H9 (cell line): ENCODE measurements at regions not wholly inside any gene's neighbourhood (a gene's known extent, or its start where the extent isn't known, plus 50 kb on each side); places are given as distances from the start of the nearest gene placed in this dataset.

Source experiments
- DNase-seq: peaks from one replicate; pipeline ENCODE4 v3.0.0-alpha.2; 2017
- H2AFZ ChIP-seq: one replicate; pipeline ENCODE4 v1.6.1; 2013; ENCODE audit warnings: mild to moderate bottlenecking, low read length, control low read depth, moderate library complexity
- H2AK5ac ChIP-seq: 2 replicates; pipeline ENCODE4 v1.6.1; 2013; ENCODE audit warnings: low read length, control low read depth, mixed read lengths; ENCODE audit not compliant: insufficient read length
- H2BK120ac ChIP-seq: one replicate; pipeline ENCODE4 v1.6.1; 2013; ENCODE audit warnings: low read depth, mild to moderate bottlenecking, low read length, control low read depth, inconsistent platforms; ENCODE audit not compliant: poor library complexity, severe bottlenecking
- H2BK12ac ChIP-seq: 2 replicates; pipeline ENCODE4 v1.6.1; 2013; ENCODE audit warnings: low read length, control low read depth, mixed read lengths, low read depth; ENCODE audit not compliant: insufficient read length
- H2BK15ac ChIP-seq: 2 replicates; pipeline ENCODE4 v1.6.1; 2013; ENCODE audit warnings: low read depth, low read length, control low read depth
- H2BK20ac ChIP-seq: one replicate; pipeline ENCODE4 v1.6.1; 2013; ENCODE audit warnings: low read depth, mild to moderate bottlenecking, low read length, control low read depth, inconsistent platforms; ENCODE audit not compliant: poor library complexity, severe bottlenecking
- H2BK5ac ChIP-seq: 2 replicates; pipeline ENCODE4 v1.6.1; 2013; ENCODE audit warnings: low read length, control low read depth, mixed read lengths; ENCODE audit not compliant: insufficient read length
- H3K14ac ChIP-seq: 2 replicates; pipeline ENCODE4 v1.6.1; 2013; ENCODE audit warnings: low read length, control low read depth; ENCODE audit not compliant: insufficient read depth
- H3K18ac ChIP-seq: 2 replicates; pipeline ENCODE4 v1.6.1; 2013; ENCODE audit warnings: low read depth, mild to moderate bottlenecking, mixed read lengths, low read length, control low read depth; ENCODE audit not compliant: insufficient read length
- H3K23ac ChIP-seq: 2 replicates; pipeline ENCODE4 v1.6.1; 2013; ENCODE audit warnings: low read length, control low read depth, mixed read lengths, low read depth; ENCODE audit not compliant: insufficient read length
- H3K23me2 ChIP-seq: 2 replicates; pipeline ENCODE4 v1.6.1; 2013; ENCODE audit warnings: low read depth, mild to moderate bottlenecking, mixed read lengths, low read length, control low read depth; ENCODE audit not compliant: insufficient read length, poor library complexity, severe bottlenecking
- H3K27ac ChIP-seq: 2 replicates; pipeline ENCODE4 v1.5.1; 2013; ENCODE audit warnings: low read length, control low read depth, mixed read lengths, low read depth; ENCODE audit not compliant: insufficient read length
- H3K27me3 ChIP-seq: 2 replicates; pipeline ENCODE4 v1.6.1; 2013; ENCODE audit warnings: low read length, control low read depth, inconsistent platforms; ENCODE audit not compliant: insufficient read depth
- H3K4ac ChIP-seq: 2 replicates; pipeline ENCODE4 v1.6.1; 2013; ENCODE audit warnings: low read depth, mild to moderate bottlenecking, control low read depth, inconsistent platforms, low read length, moderate library complexity
- H3K4me1 ChIP-seq: 2 replicates; pipeline ENCODE4 v1.6.1; 2013; ENCODE audit warnings: low read length, control low read depth, inconsistent platforms; ENCODE audit not compliant: insufficient read depth
- H3K4me2 ChIP-seq: 2 replicates; pipeline ENCODE4 v1.6.1; 2013; ENCODE audit warnings: low read length, control low read depth, mixed read lengths; ENCODE audit not compliant: insufficient read length, insufficient read depth
- H3K56ac ChIP-seq: 2 replicates; pipeline ENCODE4 v1.6.1; 2013; ENCODE audit warnings: low read depth, mild to moderate bottlenecking, mixed read lengths, low read length, control low read depth; ENCODE audit not compliant: insufficient read length
- H3K79me1 ChIP-seq: 2 replicates; pipeline ENCODE4 v1.6.1; 2013; ENCODE audit warnings: low read depth, mild to moderate bottlenecking, moderate library complexity, low read length, control low read depth, inconsistent platforms; ENCODE audit not compliant: insufficient read depth, poor library complexity, severe bottlenecking
- H3K79me2 ChIP-seq: 2 replicates; pipeline ENCODE4 v1.6.1; 2013; ENCODE audit warnings: low read length, control low read depth, inconsistent platforms; ENCODE audit not compliant: insufficient read depth
- H3K9ac ChIP-seq: 2 replicates; pipeline ENCODE4 v1.6.1; 2013; ENCODE audit warnings: low read length, control low read depth, mixed read lengths; ENCODE audit not compliant: insufficient read length; ENCODE audit errors: extremely low read depth
- H3K9me3 ChIP-seq: one replicate; pipeline ENCODE4 v1.6.1; 2013; ENCODE audit warnings: low read depth, low read length, inconsistent platforms; ENCODE audit not compliant: control insufficient read depth
- H3T11ph ChIP-seq: one replicate; pipeline ENCODE4 v1.6.1; 2013; ENCODE audit warnings: mild to moderate bottlenecking, low read length, control low read depth, inconsistent platforms
- H4K20me1 ChIP-seq: one replicate; pipeline ENCODE4 v1.6.1; 2013; ENCODE audit not compliant: control insufficient read depth, insufficient read length, insufficient read depth
- H4K5ac ChIP-seq: 2 replicates; pipeline ENCODE4 v1.6.1; 2013; ENCODE audit warnings: low read depth, mild to moderate bottlenecking, mixed read lengths, low read length, control low read depth; ENCODE audit not compliant: insufficient read length
- H4K8ac ChIP-seq: replicated peaks from 2 replicates; pipeline ENCODE4 v1.6.1; 2013; ENCODE audit warnings: low read length, control low read depth, mixed read lengths, low read depth; ENCODE audit not compliant: insufficient read length
- H4K91ac ChIP-seq: 2 replicates; pipeline ENCODE4 v1.6.1; 2013; ENCODE audit warnings: low read depth, mild to moderate bottlenecking, moderate library complexity, mixed read lengths, low read length, control low read depth; ENCODE audit not compliant: insufficient read length
- H3K27ac Mint-ChIP-seq, 3 experiments: 2 replicates in 2 of 3; 3 replicates in 1 of 3; pipeline ENCODE4 v1.8.0; 2020 to 2021; ENCODE audit warnings: mixed read lengths in 3 of 3, mild to moderate bottlenecking in 1 of 3, moderate library complexity in 1 of 3
- H3K27me3 Mint-ChIP-seq: 2 replicates; pipeline ENCODE4 v1.8.0; 2021; ENCODE audit warnings: low read depth, mild to moderate bottlenecking, moderate library complexity, mixed read lengths
- H3K36me3 Mint-ChIP-seq, 3 experiments: 2 replicates in 2 of 3; 3 replicates in 1 of 3; pipeline ENCODE4 v1.8.0; 2020 to 2021; ENCODE audit warnings: low read depth in 3 of 3, mixed read lengths in 3 of 3; ENCODE audit not compliant: insufficient read depth in 1 of 3
- H3K4me1 Mint-ChIP-seq, 2 experiments: 2 replicates each; pipeline ENCODE4 v1.8.0; 2020; ENCODE audit warnings: mixed read lengths in 2 of 2
- H3K4me3 Mint-ChIP-seq, 2 experiments: 2 replicates in 1 of 2; 3 replicates in 1 of 2; pipeline ENCODE4 v1.8.0; 2020 to 2021; ENCODE audit warnings: mild to moderate bottlenecking in 2 of 2, mixed read lengths in 2 of 2, moderate library complexity in 1 of 2
- H3K9me3 Mint-ChIP-seq, 2 experiments: 2 replicates in 1 of 2; 3 replicates in 1 of 2; pipeline ENCODE4 v1.8.0; 2020; ENCODE audit warnings: mild to moderate bottlenecking in 2 of 2, mixed read lengths in 2 of 2, moderate library complexity in 1 of 2
- TF ChIP-seq, protein P1 (sequence below): fragments of 200-600 bp; sonication (generic); conservative IDR thresholded peaks from 3 replicates; pipeline ENCODE4 v1.8.0; 2021; ENCODE audit warnings: antibody characterized with exemption, mild to moderate bottlenecking

DNA sequence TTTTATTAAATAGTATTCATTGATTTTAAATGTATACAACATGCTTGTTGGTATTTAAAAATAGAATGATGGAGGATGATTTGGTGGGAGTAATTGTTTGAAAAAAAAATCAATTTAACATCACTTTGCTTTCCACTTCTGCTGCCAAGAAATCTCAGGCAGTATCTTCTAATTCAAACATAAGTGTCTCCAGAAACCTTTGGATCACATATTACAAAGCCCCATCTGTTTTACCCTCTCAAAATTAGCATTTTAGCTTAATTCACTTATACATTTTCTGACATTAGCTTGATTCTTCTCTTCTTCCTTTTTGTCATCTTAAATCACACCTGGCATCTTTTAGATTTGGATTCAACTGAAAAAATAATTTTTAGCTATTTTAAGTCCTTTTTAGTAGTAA lies 72.9 kb upstream of the KMT2C start:
- H2AFZ ChIP-seq, result no peak overlapping the region
- H2BK15ac ChIP-seq, result no peak overlapping the region
- no peak overlapping the region for H2BK12ac ChIP-seq
- H4K20me1 ChIP-seq, result no peaks in the 10 kb centered on the region
- H3K27ac ChIP-seq, result no peak overlapping the region
- H3K27me3 ChIP-seq, result no peaks in the 10 kb centered on the region
- H3K27ac Mint-ChIP-seq, result no peak overlapping the region
- H3K4me1 ChIP-seq, result no peaks in the 10 kb centered on the region; the same call in 1 of the 2 replicates
- H3K4ac ChIP-seq, result no peak overlapping the region
- no peak overlapping the region for H2BK120ac ChIP-seq
- no peak overlapping the region for H4K5ac ChIP-seq
- H3K36me3 Mint-ChIP-seq, result no peaks in the 10 kb centered on the region; a peak in 1 of 7 replicates
- H3K27me3 Mint-ChIP-seq, result no peaks in the 10 kb centered on the region; the same call in 1 of the 2 replicates
- no peak overlapping the region for H3K14ac ChIP-seq
- no peak overlapping the region for H3K4me2 ChIP-seq
- no peak overlapping the region for H2BK5ac ChIP-seq
- H3K79me2 ChIP-seq, result no peaks in the 10 kb centered on the region
- no peaks in the 10 kb centered on the region for H3K9me3 ChIP-seq
- H2AK5ac ChIP-seq, result no peak overlapping the region
- no peaks in the 10 kb centered on the region for H3K79me1 ChIP-seq
- no peak overlapping the region for H3T11ph ChIP-seq
- peaks cover 5 to 8% of the 10 kb centered on the region in 2 experiments; a peak in 2 of 4 replicates for H3K4me1 Mint-ChIP-seq
- TF ChIP-seq, protein P1, sequence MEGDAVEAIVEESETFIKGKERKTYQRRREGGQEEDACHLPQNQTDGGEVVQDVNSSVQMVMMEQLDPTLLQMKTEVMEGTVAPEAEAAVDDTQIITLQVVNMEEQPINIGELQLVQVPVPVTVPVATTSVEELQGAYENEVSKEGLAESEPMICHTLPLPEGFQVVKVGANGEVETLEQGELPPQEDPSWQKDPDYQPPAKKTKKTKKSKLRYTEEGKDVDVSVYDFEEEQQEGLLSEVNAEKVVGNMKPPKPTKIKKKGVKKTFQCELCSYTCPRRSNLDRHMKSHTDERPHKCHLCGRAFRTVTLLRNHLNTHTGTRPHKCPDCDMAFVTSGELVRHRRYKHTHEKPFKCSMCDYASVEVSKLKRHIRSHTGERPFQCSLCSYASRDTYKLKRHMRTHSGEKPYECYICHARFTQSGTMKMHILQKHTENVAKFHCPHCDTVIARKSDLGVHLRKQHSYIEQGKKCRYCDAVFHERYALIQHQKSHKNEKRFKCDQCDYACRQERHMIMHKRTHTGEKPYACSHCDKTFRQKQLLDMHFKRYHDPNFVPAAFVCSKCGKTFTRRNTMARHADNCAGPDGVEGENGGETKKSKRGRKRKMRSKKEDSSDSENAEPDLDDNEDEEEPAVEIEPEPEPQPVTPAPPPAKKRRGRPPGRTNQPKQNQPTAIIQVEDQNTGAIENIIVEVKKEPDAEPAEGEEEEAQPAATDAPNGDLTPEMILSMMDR, result no peak
- no peak for DNase-seq
- no peak overlapping the region for H3K23ac ChIP-seq
- H3K9me3 Mint-ChIP-seq, result peaks cover 0 to 3% of the 10 kb centered on the region in 2 experiments; a peak in 1 of 5 replicates
- H4K8ac ChIP-seq, result no peak overlapping the region
- H3K9ac ChIP-seq, result no peak overlapping the region
- H4K91ac ChIP-seq, result no peak overlapping the region
- no peak overlapping the region for H3K56ac ChIP-seq
- H3K18ac ChIP-seq, result no peak overlapping the region
- H2BK20ac ChIP-seq, result no peak overlapping the region
- H3K23me2 ChIP-seq, result no peaks in the 10 kb centered on the region
- H3K4me3 Mint-ChIP-seq, result no peak overlapping the region
